B cell (primary cell): ENCODE measurements at regions not wholly inside any gene's neighbourhood (a gene's known extent, or its start where the extent isn't known, plus 50 kb on each side); places are given as distances from the start of the nearest gene placed in this dataset.

Source experiments
- ATAC-seq: fragments of 200-7000 bp; cut with Tn5 transposase; one replicate; pipeline ENCODE4 v1.10.0; 2021; ENCODE audit warnings: low read depth, mild to moderate bottlenecking, moderate number of reproducible peaks, moderate library complexity
- CTCF ChIA-PET: fragments of 350-600 bp; sonication (Branson Sonifier 250); formaldehyde crosslinking; loops from one replicate; lab custom pipeline; 2021; ENCODE audit warnings: antibody characterized with exemption, inconsistent platforms; lab: Charles Lee
- POLR2A ChIA-PET: fragments of 350-600 bp; sonication (Branson Sonifier 250); formaldehyde crosslinking; loops from one replicate; lab custom pipeline; 2021; ENCODE audit warnings: antibody characterized with exemption; lab: Charles Lee
- DNase-seq: peaks from one replicate; pipeline ENCODE4 v3.0.0; 2013
- H2AFZ ChIP-seq: 2 replicates; pipeline ENCODE4 v1.6.1; 2012; ENCODE audit warnings: mild to moderate bottlenecking, low read depth, low read length; ENCODE audit not compliant: insufficient read depth, poor library complexity, severe bottlenecking
- H3K27ac ChIP-seq, 2 donors: 1 replicate in 1 of 2; 2 replicates in 1 of 2; pipeline ENCODE4 v1.5.1; 2012 to 2013; ENCODE audit warnings: low read length in 2 of 2, mild to moderate bottlenecking in 2 of 2, moderate library complexity in 1 of 2
- H3K27me3 ChIP-seq, 4 experiments: fragments of 200-600 bp in 1 of 4; sonication (generic) in 1 of 4; replicated peaks in 1 of 4; 1 replicate in 2 of 4; 2 replicates in 2 of 4; pipeline versions ENCODE4 v1.6.1 to v1.7.0; 2013 to 2016; ENCODE audit warnings: low read length in 3 of 4, mild to moderate bottlenecking in 2 of 4, mixed read lengths in 1 of 4, moderate library complexity in 1 of 4; ENCODE audit not compliant: insufficient read depth in 4 of 4, control insufficient read depth in 3 of 4; ENCODE audit errors: control extremely low read depth in 1 of 4
- H3K36me3 ChIP-seq, 2 experiments: replicated peaks in 1 of 2; 1 replicate in 1 of 2; 2 replicates in 1 of 2; pipeline versions ENCODE4 v1.6.1 to v1.7.1; 2013; ENCODE audit warnings: low read length in 1 of 2; ENCODE audit not compliant: insufficient read depth in 2 of 2, control insufficient read depth in 1 of 2; ENCODE audit errors: control extremely low read depth in 1 of 2, extremely low read depth in 1 of 2
- H3K4me1 ChIP-seq, 2 donors: fragments of 200-600 bp in 1 of 2; sonication (generic) in 1 of 2; 1 replicate in 1 of 2; 2 replicates in 1 of 2; pipeline versions ENCODE4 v1.5.1 to v1.6.1; 2013 to 2017; ENCODE audit warnings: low read length in 2 of 2; ENCODE audit not compliant: control insufficient read depth in 2 of 2, insufficient read depth in 2 of 2
- H3K4me2 ChIP-seq: replicated peaks from 2 replicates; pipeline ENCODE3; 2012; ENCODE audit warnings: mild to moderate bottlenecking, low read depth, low read length; ENCODE audit not compliant: poor library complexity, severe bottlenecking
- H3K4me3 ChIP-seq, 5 experiments: fragments of 200-600 bp in 1 of 5; sonication (generic) in 1 of 5; 1 replicate in 3 of 5; 2 replicates in 2 of 5; pipeline versions ENCODE4 v1.5.1 to v1.7.0; 2011 to 2016; ENCODE audit warnings: low read length in 4 of 5, mild to moderate bottlenecking in 4 of 5, low read depth in 2 of 5, control low read depth in 1 of 5, moderate library complexity in 1 of 5; ENCODE audit not compliant: insufficient read depth in 1 of 5; ENCODE audit errors: control extremely low read depth in 1 of 5, extremely low read depth in 1 of 5
- H3K79me2 ChIP-seq: fragments of 200-600 bp; sonication (generic); one replicate; pipeline ENCODE4 v1.6.0; 2016; ENCODE audit warnings: low read length; ENCODE audit not compliant: control insufficient read depth, insufficient read depth
- H3K9ac ChIP-seq: fragments of 200-600 bp; sonication (generic); 2 replicates; pipeline ENCODE4 v1.6.1; 2017; ENCODE audit warnings: mild to moderate bottlenecking, low read length, moderate library complexity
- H3K9me3 ChIP-seq, 3 donors: one replicate each; pipeline versions ENCODE4 v1.6.1 to v1.7.1; 2013; ENCODE audit warnings: low read length in 2 of 3; ENCODE audit not compliant: control insufficient read depth in 2 of 3, insufficient read depth in 1 of 3; ENCODE audit errors: control extremely low read depth in 1 of 3
- H4K20me1 ChIP-seq: 2 replicates; pipeline ENCODE4 v1.6.0; 2012; ENCODE audit warnings: mild to moderate bottlenecking, low read length; ENCODE audit not compliant: insufficient read depth, control insufficient read depth, poor library complexity, severe bottlenecking
- H3K27ac Mint-ChIP-seq: one replicate; pipeline ENCODE4 v1.8.0; 2021; ENCODE audit warnings: mixed read lengths
- H3K27me3 Mint-ChIP-seq: one replicate; pipeline ENCODE4 v1.8.0; 2021; ENCODE audit warnings: mixed read lengths
- H3K4me1 Mint-ChIP-seq: one replicate; pipeline ENCODE4 v1.8.0; 2021; ENCODE audit warnings: mixed read lengths
- H3K4me3 Mint-ChIP-seq: one replicate; pipeline ENCODE4 v1.8.0; 2021; ENCODE audit warnings: mixed read lengths
- H3K9me3 Mint-ChIP-seq: one replicate; pipeline ENCODE4 v1.8.0; 2022; ENCODE audit warnings: mixed read lengths; ENCODE audit not compliant: insufficient read depth
- EZH2 ChIP-seq: IDR thresholded peaks from 2 replicates; pipeline ENCODE4 v1.6.1; 2012; ENCODE audit warnings: borderline replicate concordance, low read depth, mild to moderate bottlenecking, moderate library complexity, low read length; ENCODE audit not compliant: insufficient read depth, poor library complexity, severe bottlenecking
- WGBS: methylation state at CpG from one replicate; pipeline ENCODE4 v1.1.5; 2013; ENCODE audit warnings: missing lambda C conversion rate; ENCODE audit not compliant: insufficient coverage; 5-methylcytosine and 5-hydroxymethylcytosine counted together
- intact Hi-C: fragments of 100-400 bp; cut with micrococcal nuclease; formaldehyde crosslinking; loops from one replicate; pipeline ENCODE4 v1.10.0; 2022
- TF ChIP-seq, protein P1 (sequence below): fragments of 200-600 bp; IDR thresholded peaks from one replicate; pipeline ENCODE4 v1.8.0; 2022; ENCODE audit warnings: antibody characterized with exemption, mild to moderate bottlenecking

DNA sequence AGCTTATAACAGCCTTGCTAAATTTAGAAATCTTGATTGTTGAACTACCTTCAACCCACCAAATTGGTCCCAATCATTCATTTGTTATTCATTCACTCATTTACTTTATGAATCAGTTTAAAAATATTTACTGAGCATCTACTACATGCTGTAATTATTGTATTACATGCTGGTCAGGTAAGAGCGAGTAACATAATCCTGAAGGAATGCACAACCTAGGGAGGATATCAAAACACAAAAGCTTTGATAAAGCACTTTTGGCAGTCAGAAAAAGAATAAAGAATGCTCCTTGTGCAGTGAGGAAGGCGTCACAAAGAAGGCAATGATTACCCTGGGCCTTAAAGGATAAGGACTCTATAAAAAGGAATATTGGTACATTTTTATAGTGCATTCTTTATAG is 518.9 kb upstream of the NR5A2 start:
- H3K9me3 Mint-ChIP-seq, result no peaks in the 10 kb centered on the region
- H3K4me2 ChIP-seq, result no peak overlapping the region
- H3K4me3 Mint-ChIP-seq, result no peak overlapping the region
- H3K36me3 ChIP-seq, result no peaks in the 10 kb centered on the region
- H3K4me1 ChIP-seq, result peaks cover 21 to 32% of the 10 kb centered on the region in 2 donors
- H3K79me2 ChIP-seq, result no peaks in the 10 kb centered on the region
- no peak overlapping the region for H2AFZ ChIP-seq
- no peak overlapping the region for H3K27ac ChIP-seq
- CTCF ChIA-PET, result no interaction called here
- intact Hi-C loops, result no loop called here
- WGBS, result 100% methylated on average over 1 of the region's 2 CpGs
- ATAC-seq (no peak), DNase-seq (no peak)
- H3K27me3 Mint-ChIP-seq, result no peaks in the 10 kb centered on the region
- H4K20me1 ChIP-seq, result no peaks in the 10 kb centered on the region
- TF ChIP-seq, protein P1, sequence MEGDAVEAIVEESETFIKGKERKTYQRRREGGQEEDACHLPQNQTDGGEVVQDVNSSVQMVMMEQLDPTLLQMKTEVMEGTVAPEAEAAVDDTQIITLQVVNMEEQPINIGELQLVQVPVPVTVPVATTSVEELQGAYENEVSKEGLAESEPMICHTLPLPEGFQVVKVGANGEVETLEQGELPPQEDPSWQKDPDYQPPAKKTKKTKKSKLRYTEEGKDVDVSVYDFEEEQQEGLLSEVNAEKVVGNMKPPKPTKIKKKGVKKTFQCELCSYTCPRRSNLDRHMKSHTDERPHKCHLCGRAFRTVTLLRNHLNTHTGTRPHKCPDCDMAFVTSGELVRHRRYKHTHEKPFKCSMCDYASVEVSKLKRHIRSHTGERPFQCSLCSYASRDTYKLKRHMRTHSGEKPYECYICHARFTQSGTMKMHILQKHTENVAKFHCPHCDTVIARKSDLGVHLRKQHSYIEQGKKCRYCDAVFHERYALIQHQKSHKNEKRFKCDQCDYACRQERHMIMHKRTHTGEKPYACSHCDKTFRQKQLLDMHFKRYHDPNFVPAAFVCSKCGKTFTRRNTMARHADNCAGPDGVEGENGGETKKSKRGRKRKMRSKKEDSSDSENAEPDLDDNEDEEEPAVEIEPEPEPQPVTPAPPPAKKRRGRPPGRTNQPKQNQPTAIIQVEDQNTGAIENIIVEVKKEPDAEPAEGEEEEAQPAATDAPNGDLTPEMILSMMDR, result no peak
- no peak for TF ChIP-seq EZH2
- no peaks in the 10 kb centered on the region for H3K27me3 ChIP-seq
- POLR2A ChIA-PET, result no interaction called here
- H3K27ac Mint-ChIP-seq, result no peak overlapping the region
- H3K4me3 ChIP-seq, result no peak overlapping the region
- H3K9ac ChIP-seq, result no peak overlapping the region
- H3K9me3 ChIP-seq, result peaks cover 0 to 3% (median 1%) of the 10 kb centered on the region in 3 donors
- peaks cover 32% of the 10 kb centered on the region for H3K4me1 Mint-ChIP-seq

DNA sequence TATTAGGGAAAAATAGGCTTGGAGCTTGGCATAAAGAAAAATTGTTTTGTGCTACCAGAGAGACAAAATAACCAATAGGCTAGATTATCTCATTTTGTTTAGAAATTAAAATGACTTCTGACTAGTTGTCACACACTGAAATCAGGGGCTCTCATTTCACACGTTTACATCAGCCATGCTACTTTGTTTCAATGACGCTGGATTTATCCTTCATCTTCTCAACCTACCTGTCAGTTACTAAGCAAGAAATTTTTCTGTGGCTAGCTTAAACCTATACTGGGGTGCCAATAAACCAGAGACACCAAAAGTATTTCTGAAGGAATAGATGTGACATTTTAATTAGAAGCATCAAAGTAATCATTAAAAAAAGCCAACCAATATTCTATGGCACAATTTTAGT is 518.1 kb upstream of the NR5A2 start:
- Histone ChIP-seq H3K9me3 (peaks cover 0 to 1% (median 0%) of the 10 kb centered on the region in 3 donors), H2AFZ (no peak overlapping the region), H3K4me1 (peaks cover 21 to 32% of the 10 kb centered on the region in 2 donors), H3K79me2 (no peaks in the 10 kb centered on the region), H3K4me2 (no peak overlapping the region), H3K4me3 (no peak overlapping the region), H3K9ac (no peak overlapping the region), H3K36me3 (no peaks in the 10 kb centered on the region), H4K20me1 (no peaks in the 10 kb centered on the region), H3K27me3 (no peaks in the 10 kb centered on the region), H3K27ac (no peak overlapping the region)
- Mint-ChIP-seq H3K4me1 (peaks cover 32% of the 10 kb centered on the region), H3K27ac (no peak overlapping the region), H3K9me3 (no peaks in the 10 kb centered on the region), H3K27me3 (no peaks in the 10 kb centered on the region), H3K4me3 (no peak overlapping the region)
- DNase-seq, result no peak
- no peak for TF ChIP-seq EZH2
- TF ChIP-seq, protein P1, result no peak
- ChIA-PET CTCF (no interaction called here), POLR2A (no interaction called here)
- WGBS, result 100% methylated on average over 2 of the region's 2 CpGs
- intact Hi-C loops, result no loop called here
- no peak for ATAC-seq
